HL-60 (cell line): ENCODE measurements at regions not wholly inside any gene's neighbourhood (a gene's known extent, or its start where the extent isn't known, plus 50 kb on each side); places are given as distances from the start of the nearest gene placed in this dataset.

ENCODE experiments used
- DNase-seq, 2 experiments: peaks; one replicate each; pipeline ENCODE4 v3.0.0-alpha.2; 2010 to 2020; ENCODE audit warnings: low read depth in 1 of 2, low spot score in 1 of 2
- H3K27ac ChIP-seq: fragments of 250-450 bp; sonication (Bioruptor Pico); replicated peaks from 2 replicates; pipeline ENCODE4 v1.5.1; 2020; ENCODE audit warnings: mild to moderate bottlenecking, moderate library complexity
- H3K27me3 ChIP-seq: fragments of 250-450 bp; sonication (Bioruptor Pico); 2 replicates; pipeline ENCODE4 v1.5.1; 2021; ENCODE audit warnings: mild to moderate bottlenecking, moderate library complexity; ENCODE audit not compliant: insufficient read depth, poor library complexity, severe bottlenecking
- H3K4me3 ChIP-seq: replicated peaks from 2 replicates; pipeline ENCODE4 v1.5.1; 2011; ENCODE audit warnings: mild to moderate bottlenecking, control low read depth, low read length; ENCODE audit not compliant: insufficient read depth
- GABPA ChIP-seq: IDR thresholded peaks from 2 replicates; pipeline ENCODE4 v1.6.1; 2012; ENCODE audit warnings: low read depth
- POLR2AphosphoS5 ChIP-seq: IDR thresholded peaks from 2 replicates; pipeline ENCODE4 v1.6.1; 2012; ENCODE audit warnings: low read depth
- SPI1 ChIP-seq: IDR thresholded peaks from 2 replicates; pipeline ENCODE4 v1.6.1; 2012; ENCODE audit warnings: low read depth, mild to moderate bottlenecking, borderline replicate concordance
- TF ChIP-seq, protein P1 (sequence below): IDR thresholded peaks from 2 replicates; pipeline ENCODE4 v1.6.1; 2012; ENCODE audit warnings: low read depth; ENCODE audit not compliant: insufficient replicate concordance
- TF ChIP-seq, protein P2 (sequence below): IDR thresholded peaks from one replicate; pipeline ENCODE4 v1.5.1; 2011; ENCODE audit warnings: low read length, control low read depth, inconsistent platforms; ENCODE audit not compliant: insufficient read depth

DNA sequence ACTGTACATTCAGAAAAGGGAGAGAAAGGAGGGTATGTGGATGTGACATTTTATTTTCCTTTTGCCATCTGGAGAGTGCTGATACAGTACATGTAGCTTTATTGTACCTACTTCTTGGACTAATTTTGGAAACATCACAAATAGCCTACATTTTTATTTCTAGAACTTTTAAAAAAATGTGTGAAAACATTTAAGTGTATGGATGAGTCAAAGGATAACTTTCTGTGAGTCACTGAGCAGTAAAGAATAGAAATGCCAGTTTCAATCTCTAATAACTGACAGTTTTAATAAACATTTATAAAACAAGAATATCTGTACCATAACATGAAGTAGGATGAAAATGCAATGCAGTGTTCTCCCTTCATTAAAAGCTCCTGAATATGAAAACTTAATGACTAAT lies 374.4 kb upstream of the NWD2 start:
- H3K4me3 ChIP-seq: no peak overlapping the region
- no peak overlapping the region for H3K27ac ChIP-seq
- DNase-seq: no peak

DNA sequence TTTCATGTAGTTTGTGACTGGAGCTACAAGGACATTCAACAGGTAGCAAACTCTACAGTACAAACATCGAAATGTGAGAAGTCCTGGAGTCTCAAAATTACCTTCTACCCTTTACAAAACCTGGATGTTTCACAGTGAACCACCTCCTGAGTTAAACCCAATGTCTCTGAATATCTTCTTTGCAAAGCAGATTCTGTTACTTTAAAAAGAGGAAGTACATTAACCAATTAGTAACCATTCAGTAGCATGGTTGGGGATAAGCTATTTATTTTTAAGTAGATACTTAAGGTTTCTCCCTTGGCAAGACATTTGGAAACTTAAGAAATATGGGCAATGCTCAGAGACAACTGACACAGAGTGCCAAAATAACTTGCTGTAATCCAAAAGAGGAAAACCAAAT lies 371.9 kb upstream of the NWD2 start:
- H3K27me3 ChIP-seq: no peaks in the 10 kb centered on the region
- TF ChIP-seq SPI1: peak; percentile 7; the same call in 1 of the 2 replicates
- TF ChIP-seq, protein P1, sequence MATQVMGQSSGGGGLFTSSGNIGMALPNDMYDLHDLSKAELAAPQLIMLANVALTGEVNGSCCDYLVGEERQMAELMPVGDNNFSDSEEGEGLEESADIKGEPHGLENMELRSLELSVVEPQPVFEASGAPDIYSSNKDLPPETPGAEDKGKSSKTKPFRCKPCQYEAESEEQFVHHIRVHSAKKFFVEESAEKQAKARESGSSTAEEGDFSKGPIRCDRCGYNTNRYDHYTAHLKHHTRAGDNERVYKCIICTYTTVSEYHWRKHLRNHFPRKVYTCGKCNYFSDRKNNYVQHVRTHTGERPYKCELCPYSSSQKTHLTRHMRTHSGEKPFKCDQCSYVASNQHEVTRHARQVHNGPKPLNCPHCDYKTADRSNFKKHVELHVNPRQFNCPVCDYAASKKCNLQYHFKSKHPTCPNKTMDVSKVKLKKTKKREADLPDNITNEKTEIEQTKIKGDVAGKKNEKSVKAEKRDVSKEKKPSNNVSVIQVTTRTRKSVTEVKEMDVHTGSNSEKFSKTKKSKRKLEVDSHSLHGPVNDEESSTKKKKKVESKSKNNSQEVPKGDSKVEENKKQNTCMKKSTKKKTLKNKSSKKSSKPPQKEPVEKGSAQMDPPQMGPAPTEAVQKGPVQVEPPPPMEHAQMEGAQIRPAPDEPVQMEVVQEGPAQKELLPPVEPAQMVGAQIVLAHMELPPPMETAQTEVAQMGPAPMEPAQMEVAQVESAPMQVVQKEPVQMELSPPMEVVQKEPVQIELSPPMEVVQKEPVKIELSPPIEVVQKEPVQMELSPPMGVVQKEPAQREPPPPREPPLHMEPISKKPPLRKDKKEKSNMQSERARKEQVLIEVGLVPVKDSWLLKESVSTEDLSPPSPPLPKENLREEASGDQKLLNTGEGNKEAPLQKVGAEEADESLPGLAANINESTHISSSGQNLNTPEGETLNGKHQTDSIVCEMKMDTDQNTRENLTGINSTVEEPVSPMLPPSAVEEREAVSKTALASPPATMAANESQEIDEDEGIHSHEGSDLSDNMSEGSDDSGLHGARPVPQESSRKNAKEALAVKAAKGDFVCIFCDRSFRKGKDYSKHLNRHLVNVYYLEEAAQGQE: no peak
- no peak overlapping the region for H3K4me3 ChIP-seq
- no peak overlapping the region for H3K27ac ChIP-seq
- DNase-seq: no peak

More for the DNA sequence above, 374.4 kb upstream of the NWD2 start:
- TF ChIP-seq SPI1 (no peak), GABPA (no peak)
- TF ChIP-seq, protein P1: no peak
- TF ChIP-seq, protein P2, sequence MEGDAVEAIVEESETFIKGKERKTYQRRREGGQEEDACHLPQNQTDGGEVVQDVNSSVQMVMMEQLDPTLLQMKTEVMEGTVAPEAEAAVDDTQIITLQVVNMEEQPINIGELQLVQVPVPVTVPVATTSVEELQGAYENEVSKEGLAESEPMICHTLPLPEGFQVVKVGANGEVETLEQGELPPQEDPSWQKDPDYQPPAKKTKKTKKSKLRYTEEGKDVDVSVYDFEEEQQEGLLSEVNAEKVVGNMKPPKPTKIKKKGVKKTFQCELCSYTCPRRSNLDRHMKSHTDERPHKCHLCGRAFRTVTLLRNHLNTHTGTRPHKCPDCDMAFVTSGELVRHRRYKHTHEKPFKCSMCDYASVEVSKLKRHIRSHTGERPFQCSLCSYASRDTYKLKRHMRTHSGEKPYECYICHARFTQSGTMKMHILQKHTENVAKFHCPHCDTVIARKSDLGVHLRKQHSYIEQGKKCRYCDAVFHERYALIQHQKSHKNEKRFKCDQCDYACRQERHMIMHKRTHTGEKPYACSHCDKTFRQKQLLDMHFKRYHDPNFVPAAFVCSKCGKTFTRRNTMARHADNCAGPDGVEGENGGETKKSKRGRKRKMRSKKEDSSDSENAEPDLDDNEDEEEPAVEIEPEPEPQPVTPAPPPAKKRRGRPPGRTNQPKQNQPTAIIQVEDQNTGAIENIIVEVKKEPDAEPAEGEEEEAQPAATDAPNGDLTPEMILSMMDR: no peak
- no peaks in the 10 kb centered on the region for H3K27me3 ChIP-seq

DNA sequence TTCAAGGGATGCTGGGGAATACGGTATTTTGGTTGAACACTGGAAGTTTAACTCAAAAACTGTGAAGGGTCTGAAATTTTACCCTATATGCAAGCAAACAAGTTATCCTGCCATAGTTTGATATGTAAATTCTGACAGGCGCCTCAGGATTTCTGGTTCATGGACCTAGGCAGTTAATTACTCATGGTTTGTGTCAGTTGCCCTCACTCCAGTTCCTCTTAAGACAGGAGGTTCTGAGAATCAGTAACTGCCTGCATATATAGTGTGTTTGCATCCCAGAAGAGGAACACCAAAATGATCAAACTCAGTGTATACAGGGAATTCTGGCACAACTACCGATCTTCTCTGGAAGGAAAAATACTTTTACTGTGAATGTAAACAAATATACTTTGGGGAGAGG lies 360.4 kb upstream of the NWD2 start:
- TF ChIP-seq SPI1 (no peak), GABPA (no peak), POLR2AphosphoS5 (no peak)
- TF ChIP-seq, protein P2: no peak
- TF ChIP-seq, protein P1: no peak
- DNase-seq: no peak
- H3K27me3 ChIP-seq: no peaks in the 10 kb centered on the region
- H3K27ac ChIP-seq: no peak overlapping the region
- H3K4me3 ChIP-seq: no peak overlapping the region

DNA sequence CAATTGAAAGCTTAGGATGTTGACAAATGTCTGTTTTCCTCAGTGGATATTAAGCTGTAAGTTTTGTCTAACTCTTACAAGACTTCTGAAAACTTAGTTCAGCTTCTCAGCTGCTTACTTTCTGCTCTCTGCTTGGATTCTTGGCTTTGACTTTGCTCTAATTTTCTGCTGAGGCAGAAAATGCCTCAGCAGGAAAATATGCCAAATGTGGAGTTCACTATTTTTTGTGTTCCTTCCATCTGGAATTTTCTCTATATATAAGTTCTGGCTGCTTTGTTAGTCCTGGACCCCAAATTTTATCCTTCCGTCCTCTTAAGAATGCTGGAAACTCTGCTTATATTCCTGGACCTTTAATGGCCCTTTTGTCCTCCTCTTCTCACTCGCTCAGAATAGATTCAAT lies 352.6 kb upstream of the NWD2 start:
- Histone ChIP-seq H3K4me3 (no peak overlapping the region), H3K27me3 (no peaks in the 10 kb centered on the region), H3K27ac (no peak overlapping the region)
- no peak for DNase-seq
- TF ChIP-seq GABPA (no peak), POLR2AphosphoS5 (no peak), SPI1 (no peak)
- TF ChIP-seq, protein P1: no peak
- TF ChIP-seq, protein P2: no peak
